Common myeloid progenitor, CD34-positive (primary cell): ENCODE measurements at regions not wholly inside any gene's neighbourhood (a gene's known extent, or its start where the extent isn't known, plus 50 kb on each side); places are given as distances from the start of the nearest gene placed in this dataset.

ENCODE experiments used
- CTCF ChIA-PET: fragments of 350-600 bp; sonication (Branson Sonifier 250); formaldehyde crosslinking; loops from one replicate; lab custom pipeline; 2021; ENCODE audit warnings: antibody characterized with exemption; lab: Charles Lee
- POLR2A ChIA-PET: fragments of 350-600 bp; sonication (Branson Sonifier 250); formaldehyde crosslinking; loops from one replicate; lab custom pipeline; 2021; ENCODE audit warnings: antibody characterized with exemption; lab: Charles Lee
- DNase-seq, 3 donors: peaks; one replicate each; pipeline versions ENCODE4 v3.0.0 to v3.0.0-alpha.2; 2013
- H3K27ac ChIP-seq, 2 experiments: 1 replicate in 1 of 2; 2 replicates in 1 of 2; pipeline ENCODE4 v1.7.0; 2013; ENCODE audit warnings: inconsistent platforms in 2 of 2, low read length in 2 of 2, mild to moderate bottlenecking in 2 of 2, low read depth in 1 of 2, moderate library complexity in 1 of 2; ENCODE audit not compliant: severe bottlenecking in 2 of 2, insufficient read depth in 1 of 2, poor library complexity in 1 of 2
- H3K27me3 ChIP-seq, 5 experiments: replicated peaks in 2 of 5; 1 replicate in 3 of 5; 2 replicates in 2 of 5; pipeline versions ENCODE4 v1.6.1 to v1.7.0; 2013; ENCODE audit warnings: low read length in 4 of 5, mild to moderate bottlenecking in 2 of 5, moderate library complexity in 2 of 5, inconsistent platforms in 1 of 5; ENCODE audit not compliant: insufficient read depth in 5 of 5, control insufficient read depth in 4 of 5
- H3K36me3 ChIP-seq, 4 experiments: 1 replicate in 2 of 4; 2 replicates in 2 of 4; pipeline versions ENCODE4 v1.6.1 to v1.7.0; 2013; ENCODE audit warnings: low read length in 3 of 4, control low read depth in 1 of 4, mild to moderate bottlenecking in 1 of 4; ENCODE audit not compliant: control insufficient read depth in 4 of 4, insufficient read depth in 4 of 4
- H3K4me1 ChIP-seq, 4 experiments: 1 replicate in 3 of 4; 2 replicates in 1 of 4; pipeline versions ENCODE4 v1.6.1 to v1.7.1; 2013; ENCODE audit warnings: low read length in 3 of 4, mild to moderate bottlenecking in 3 of 4, control low read depth in 1 of 4, inconsistent platforms in 1 of 4, moderate library complexity in 1 of 4; ENCODE audit not compliant: control insufficient read depth in 4 of 4, insufficient read depth in 4 of 4; ENCODE audit errors: control extremely low read depth in 1 of 4
- H3K4me3 ChIP-seq, 7 experiments: 1 replicate in 4 of 7; 2 replicates in 3 of 7; pipeline versions ENCODE4 v1.5.1 to v1.7.0; 2013; ENCODE audit warnings: mild to moderate bottlenecking in 7 of 7, low read length in 6 of 7, moderate library complexity in 6 of 7, inconsistent platforms in 2 of 7, low read depth in 2 of 7, control low read depth in 1 of 7; ENCODE audit not compliant: insufficient read depth in 4 of 7, control insufficient read depth in 1 of 7; ENCODE audit errors: extremely low read depth in 1 of 7
- H3K9me3 ChIP-seq, 5 experiments: 1 replicate in 4 of 5; 2 replicates in 1 of 5; pipeline versions ENCODE4 v1.6.1 to v1.7.1; 2013; ENCODE audit warnings: low read length in 4 of 5, mild to moderate bottlenecking in 2 of 5, inconsistent platforms in 1 of 5, low read depth in 1 of 5, moderate library complexity in 1 of 5; ENCODE audit not compliant: control insufficient read depth in 4 of 5, insufficient read depth in 2 of 5; ENCODE audit errors: control extremely low read depth in 1 of 5
- WGBS: methylation state at CpG from one replicate; pipeline ENCODE4 v1.1.5; 2013; ENCODE audit not compliant: insufficient coverage; 5-methylcytosine and 5-hydroxymethylcytosine counted together

GRCh38 chr10:128489324-128490247 is 363.4 kb upstream of the MKI67 start:
- Histone ChIP-seq H3K4me1 (no peaks in the 10 kb centered on the region), H3K9me3 (peaks cover 0 to 2% (median 0%) of the 10 kb centered on the region in 5 experiments), H3K27me3 (peaks cover 0 to 2% (median 0%) of the 10 kb centered on the region in 5 experiments), H3K4me3 (no peak overlapping the region), H3K36me3 (no peaks in the 10 kb centered on the region), H3K27ac (no peak overlapping the region)
- POLR2A ChIA-PET, result no interaction called here
- WGBS, result 89% methylated on average over 12 of the region's 13 CpGs
- no peak for DNase-seq
- CTCF ChIA-PET, result no interaction called here

- POLR2A ChIA-PET, result no interaction called here
- no peaks in the 10 kb centered on the region for H3K9me3 ChIP-seq
- no peaks in the 10 kb centered on the region for H3K27me3 ChIP-seq
- DNase-seq, result no peak
- no peak overlapping the region for H3K4me3 ChIP-seq
- CTCF ChIA-PET, result no interaction called here
- no peaks in the 10 kb centered on the region for H3K36me3 ChIP-seq
- no peaks in the 10 kb centered on the region for H3K4me1 ChIP-seq
- H3K27ac ChIP-seq, result no peak overlapping the region
- 100% methylated on average over 2 of the region's 5 CpGs for WGBS
Observed at GRCh38 chr10:128491686-128492085, 365.5 kb upstream of the MKI67 start.

GRCh38 chr10:128493811-128494210 is 367.6 kb upstream of the MKI67 start:
- 100% methylated on average over 4 of the region's 4 CpGs for WGBS
- Histone ChIP-seq H3K4me3 (no peak overlapping the region), H3K9me3 (no peaks in the 10 kb centered on the region), H3K27ac (no peak overlapping the region), H3K27me3 (no peaks in the 10 kb centered on the region), H3K36me3 (no peaks in the 10 kb centered on the region), H3K4me1 (no peaks in the 10 kb centered on the region)
- ChIA-PET CTCF (no interaction called here), POLR2A (no interaction called here)
- DNase-seq, result no peak

- no peaks in the 10 kb centered on the region for H3K4me1 ChIP-seq
- 94% methylated on average over 3 of the region's 3 CpGs for WGBS
- peaks cover 0 to under 1% (median 0%) of the 10 kb centered on the region in 5 experiments for H3K9me3 ChIP-seq
- ChIA-PET CTCF (no interaction called here), POLR2A (no interaction called here)
- no peak for DNase-seq
- no peak overlapping the region for H3K4me3 ChIP-seq
- H3K27ac ChIP-seq, result no peak overlapping the region
- no peaks in the 10 kb centered on the region for H3K36me3 ChIP-seq
- H3K27me3 ChIP-seq, result no peaks in the 10 kb centered on the region
Observed at GRCh38 chr10:128494665-128495064, 368.4 kb upstream of the MKI67 start.

GRCh38 chr10:128497660-128498377 is 371.6 kb upstream of the MKI67 start:
- WGBS, result 98% methylated on average over 16 of the region's 17 CpGs
- Histone ChIP-seq H3K36me3 (no peaks in the 10 kb centered on the region), H3K27ac (no peak overlapping the region), H3K27me3 (no peaks in the 10 kb centered on the region), H3K4me3 (no peak overlapping the region), H3K9me3 (peaks cover 0 to 1% (median 0%) of the 10 kb centered on the region in 5 experiments), H3K4me1 (no peaks in the 10 kb centered on the region)
- ChIA-PET CTCF (interaction anchor here (0.7 kb wide), 1 partner anchor 34 kb away, joined by 3 read pairs; no protein-coding TSS in a partner anchor), POLR2A (no interaction called here)
- no peak for DNase-seq

GRCh38 chr10:128498378-128498730 is 372.1 kb upstream of the MKI67 start:
- Histone ChIP-seq H3K4me3 (no peak overlapping the region), H3K27ac (no peak overlapping the region), H3K9me3 (peaks cover 0 to 1% (median 0%) of the 10 kb centered on the region in 5 experiments), H3K36me3 (no peaks in the 10 kb centered on the region), H3K4me1 (no peaks in the 10 kb centered on the region), H3K27me3 (no peaks in the 10 kb centered on the region)
- 71% methylated on average over 2 of the region's 3 CpGs for WGBS
- ChIA-PET CTCF (interaction anchor here (0.7 kb wide), 1 partner anchor 33 kb away, joined by 3 read pairs; no protein-coding TSS in a partner anchor), POLR2A (no interaction called here)
- DNase-seq, result no peak

GRCh38 chr10:128498746-128499145 is 372.5 kb upstream of the MKI67 start:
- H3K27ac ChIP-seq, result no peak overlapping the region
- H3K36me3 ChIP-seq, result no peaks in the 10 kb centered on the region
- H3K27me3 ChIP-seq, result peaks cover 0 to 4% (median 0%) of the 10 kb centered on the region in 5 experiments
- WGBS, result 80% methylated on average over 5 of the region's 5 CpGs
- no peak for DNase-seq
- no peak overlapping the region for H3K4me3 ChIP-seq
- no peaks in the 10 kb centered on the region for H3K4me1 ChIP-seq
- ChIA-PET POLR2A (no interaction called here), CTCF (interaction anchor here (0.7 kb wide), 1 partner anchor 33 kb away, joined by 3 read pairs; no protein-coding TSS in a partner anchor)
- H3K9me3 ChIP-seq, result peaks cover 0 to 1% (median 0%) of the 10 kb centered on the region in 5 experiments
